HL-60 (cell line): ENCODE measurements at regions not wholly inside any gene's neighbourhood (a gene's known extent, or its start where the extent isn't known, plus 50 kb on each side); places are given as distances from the start of the nearest gene placed in this dataset.

Experiments
- DNase-seq, 2 experiments: peaks; one replicate each; pipeline ENCODE4 v3.0.0-alpha.2; 2010 to 2020; ENCODE audit warnings: low read depth in 1 of 2, low spot score in 1 of 2
- H3K27ac ChIP-seq: fragments of 250-450 bp; sonication (Bioruptor Pico); replicated peaks from 2 replicates; pipeline ENCODE4 v1.5.1; 2020; ENCODE audit warnings: mild to moderate bottlenecking, moderate library complexity
- H3K27me3 ChIP-seq: fragments of 250-450 bp; sonication (Bioruptor Pico); 2 replicates; pipeline ENCODE4 v1.5.1; 2021; ENCODE audit warnings: mild to moderate bottlenecking, moderate library complexity; ENCODE audit not compliant: insufficient read depth, poor library complexity, severe bottlenecking
- H3K4me3 ChIP-seq: replicated peaks from 2 replicates; pipeline ENCODE4 v1.5.1; 2011; ENCODE audit warnings: mild to moderate bottlenecking, control low read depth, low read length; ENCODE audit not compliant: insufficient read depth
- GABPA ChIP-seq: IDR thresholded peaks from 2 replicates; pipeline ENCODE4 v1.6.1; 2012; ENCODE audit warnings: low read depth
- POLR2AphosphoS5 ChIP-seq: IDR thresholded peaks from 2 replicates; pipeline ENCODE4 v1.6.1; 2012; ENCODE audit warnings: low read depth
- REST ChIP-seq: IDR thresholded peaks from 2 replicates; pipeline ENCODE4 v1.6.1; 2012; ENCODE audit warnings: low read depth; ENCODE audit not compliant: insufficient replicate concordance
- SPI1 ChIP-seq: IDR thresholded peaks from 2 replicates; pipeline ENCODE4 v1.6.1; 2012; ENCODE audit warnings: low read depth, mild to moderate bottlenecking, borderline replicate concordance
- TF ChIP-seq, protein P1 (sequence below): IDR thresholded peaks from one replicate; pipeline ENCODE4 v1.5.1; 2011; ENCODE audit warnings: low read length, control low read depth, inconsistent platforms; ENCODE audit not compliant: insufficient read depth

GRCh38 chr5:8093669-8094068, 224.7 kb downstream of the MTRR start:
- no peak for TF ChIP-seq POLR2AphosphoS5

DNA sequence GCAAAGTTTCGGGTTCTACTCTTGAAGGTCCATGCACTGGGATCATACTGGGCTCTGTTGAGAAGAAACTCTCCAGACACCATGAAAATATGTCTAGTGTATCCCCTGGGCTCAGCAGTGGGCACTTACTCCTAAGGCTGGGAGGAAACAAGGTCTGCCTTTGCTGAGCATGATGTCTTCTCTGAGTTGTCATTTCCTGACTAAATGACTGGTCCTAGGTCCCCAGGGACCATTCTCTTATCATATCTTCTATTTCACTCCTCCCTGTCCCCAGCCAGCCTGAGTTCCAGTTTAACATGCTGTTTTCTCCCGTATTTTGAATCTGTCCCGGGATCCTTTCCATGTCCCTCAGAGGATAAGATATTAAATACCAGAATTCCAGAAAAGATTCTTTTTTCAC, 225.4 kb downstream of the MTRR start:
- TF ChIP-seq SPI1 (no peak), GABPA (no peak), POLR2AphosphoS5 (no peak), REST (no peak)
- TF ChIP-seq, protein P1, sequence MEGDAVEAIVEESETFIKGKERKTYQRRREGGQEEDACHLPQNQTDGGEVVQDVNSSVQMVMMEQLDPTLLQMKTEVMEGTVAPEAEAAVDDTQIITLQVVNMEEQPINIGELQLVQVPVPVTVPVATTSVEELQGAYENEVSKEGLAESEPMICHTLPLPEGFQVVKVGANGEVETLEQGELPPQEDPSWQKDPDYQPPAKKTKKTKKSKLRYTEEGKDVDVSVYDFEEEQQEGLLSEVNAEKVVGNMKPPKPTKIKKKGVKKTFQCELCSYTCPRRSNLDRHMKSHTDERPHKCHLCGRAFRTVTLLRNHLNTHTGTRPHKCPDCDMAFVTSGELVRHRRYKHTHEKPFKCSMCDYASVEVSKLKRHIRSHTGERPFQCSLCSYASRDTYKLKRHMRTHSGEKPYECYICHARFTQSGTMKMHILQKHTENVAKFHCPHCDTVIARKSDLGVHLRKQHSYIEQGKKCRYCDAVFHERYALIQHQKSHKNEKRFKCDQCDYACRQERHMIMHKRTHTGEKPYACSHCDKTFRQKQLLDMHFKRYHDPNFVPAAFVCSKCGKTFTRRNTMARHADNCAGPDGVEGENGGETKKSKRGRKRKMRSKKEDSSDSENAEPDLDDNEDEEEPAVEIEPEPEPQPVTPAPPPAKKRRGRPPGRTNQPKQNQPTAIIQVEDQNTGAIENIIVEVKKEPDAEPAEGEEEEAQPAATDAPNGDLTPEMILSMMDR: no peak

More at GRCh38 chr5:8093669-8094068, 224.7 kb downstream of the MTRR start:
- H3K27me3 ChIP-seq: no peaks in the 10 kb centered on the region
- H3K4me3 ChIP-seq: no peak overlapping the region
- no peak for DNase-seq
- H3K27ac ChIP-seq: no peak overlapping the region

GRCh38 chr5:8097146-8097545, 228.2 kb downstream of the MTRR start:
- TF ChIP-seq SPI1: no peak
- TF ChIP-seq, protein P1: no peak
- Histone ChIP-seq H3K27ac (no peak overlapping the region), H3K4me3 (no peak overlapping the region), H3K27me3 (no peaks in the 10 kb centered on the region)
- DNase-seq: no peak

More for the DNA sequence above, 225.4 kb downstream of the MTRR start:
- no peak for DNase-seq
- Histone ChIP-seq H3K27me3 (no peaks in the 10 kb centered on the region), H3K4me3 (no peak overlapping the region), H3K27ac (no peak overlapping the region)

DNA sequence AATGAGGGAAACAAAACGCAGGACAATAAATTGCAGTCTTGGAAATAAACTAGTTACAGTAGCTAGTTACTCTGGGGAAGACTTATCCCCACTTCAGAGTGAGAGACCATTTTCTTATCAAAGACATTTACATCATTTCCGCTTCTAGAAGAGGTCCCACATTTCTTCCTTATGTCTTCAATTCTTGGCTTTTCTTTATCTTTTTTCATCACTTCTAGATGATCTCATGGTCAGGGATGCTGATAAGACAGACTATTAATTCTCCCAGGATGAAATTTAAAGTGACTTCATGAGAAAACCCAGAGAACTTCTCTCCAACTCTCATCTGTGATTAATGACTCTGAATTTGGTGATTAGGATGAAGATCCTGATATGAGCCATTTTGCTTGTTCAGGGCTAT, 229.1 kb downstream of the MTRR start:
- H3K4me3 ChIP-seq: no peak overlapping the region
- TF ChIP-seq POLR2AphosphoS5 (no peak), SPI1 (no peak), GABPA (no peak), REST (no peak)
- TF ChIP-seq, protein P1: no peak
- DNase-seq: no peak
- no peaks in the 10 kb centered on the region for H3K27me3 ChIP-seq
- H3K27ac ChIP-seq: no peak overlapping the region

- DNase-seq: no peak
- no peaks in the 10 kb centered on the region for H3K27me3 ChIP-seq
- H3K4me3 ChIP-seq: no peak overlapping the region
- TF ChIP-seq GABPA (no peak), REST (no peak), SPI1 (no peak), POLR2AphosphoS5 (no peak)
- TF ChIP-seq, protein P1: no peak
- no peak overlapping the region for H3K27ac ChIP-seq
Observed at GRCh38 chr5:8102714-8103113, 233.8 kb downstream of the MTRR start.
